ENCODE measurements at regions not wholly inside any gene's neighbourhood (a gene's known extent, or its start where the extent isn't known, plus 50 kb on each side); places are given as distances from the start of the nearest gene placed in this dataset.

DNA sequence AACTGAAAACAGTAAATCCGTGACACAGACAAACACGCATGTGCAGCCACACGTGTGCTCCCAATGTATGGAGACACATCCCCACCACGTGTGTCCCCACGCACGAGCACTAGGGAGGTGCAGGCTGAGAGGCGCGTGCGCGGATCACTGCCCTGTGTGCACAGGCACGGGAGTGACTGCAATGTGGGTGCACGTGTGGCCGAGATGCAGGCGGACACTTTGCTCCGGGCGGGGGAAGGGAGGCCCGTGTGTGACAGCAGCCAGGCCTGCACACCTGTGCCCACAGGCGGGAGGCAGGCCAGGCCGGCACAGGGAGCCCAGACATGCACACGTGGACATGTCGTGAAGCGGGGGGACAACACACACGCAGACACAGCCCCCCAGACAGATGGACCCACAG, 77.0 kb downstream of the PTPRS start:
- TF ChIP-seq, protein P1, sequence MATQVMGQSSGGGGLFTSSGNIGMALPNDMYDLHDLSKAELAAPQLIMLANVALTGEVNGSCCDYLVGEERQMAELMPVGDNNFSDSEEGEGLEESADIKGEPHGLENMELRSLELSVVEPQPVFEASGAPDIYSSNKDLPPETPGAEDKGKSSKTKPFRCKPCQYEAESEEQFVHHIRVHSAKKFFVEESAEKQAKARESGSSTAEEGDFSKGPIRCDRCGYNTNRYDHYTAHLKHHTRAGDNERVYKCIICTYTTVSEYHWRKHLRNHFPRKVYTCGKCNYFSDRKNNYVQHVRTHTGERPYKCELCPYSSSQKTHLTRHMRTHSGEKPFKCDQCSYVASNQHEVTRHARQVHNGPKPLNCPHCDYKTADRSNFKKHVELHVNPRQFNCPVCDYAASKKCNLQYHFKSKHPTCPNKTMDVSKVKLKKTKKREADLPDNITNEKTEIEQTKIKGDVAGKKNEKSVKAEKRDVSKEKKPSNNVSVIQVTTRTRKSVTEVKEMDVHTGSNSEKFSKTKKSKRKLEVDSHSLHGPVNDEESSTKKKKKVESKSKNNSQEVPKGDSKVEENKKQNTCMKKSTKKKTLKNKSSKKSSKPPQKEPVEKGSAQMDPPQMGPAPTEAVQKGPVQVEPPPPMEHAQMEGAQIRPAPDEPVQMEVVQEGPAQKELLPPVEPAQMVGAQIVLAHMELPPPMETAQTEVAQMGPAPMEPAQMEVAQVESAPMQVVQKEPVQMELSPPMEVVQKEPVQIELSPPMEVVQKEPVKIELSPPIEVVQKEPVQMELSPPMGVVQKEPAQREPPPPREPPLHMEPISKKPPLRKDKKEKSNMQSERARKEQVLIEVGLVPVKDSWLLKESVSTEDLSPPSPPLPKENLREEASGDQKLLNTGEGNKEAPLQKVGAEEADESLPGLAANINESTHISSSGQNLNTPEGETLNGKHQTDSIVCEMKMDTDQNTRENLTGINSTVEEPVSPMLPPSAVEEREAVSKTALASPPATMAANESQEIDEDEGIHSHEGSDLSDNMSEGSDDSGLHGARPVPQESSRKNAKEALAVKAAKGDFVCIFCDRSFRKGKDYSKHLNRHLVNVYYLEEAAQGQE (IDR thresholded peaks at IDR 0.05; ENCODE audit: insufficient replicate concordance, low read depth) = no peak
- no peak for TF ChIP-seq POLR2AphosphoS5 (IDR thresholded peaks at IDR 0.05; ENCODE audit: low read depth)
- TF ChIP-seq, protein P2, sequence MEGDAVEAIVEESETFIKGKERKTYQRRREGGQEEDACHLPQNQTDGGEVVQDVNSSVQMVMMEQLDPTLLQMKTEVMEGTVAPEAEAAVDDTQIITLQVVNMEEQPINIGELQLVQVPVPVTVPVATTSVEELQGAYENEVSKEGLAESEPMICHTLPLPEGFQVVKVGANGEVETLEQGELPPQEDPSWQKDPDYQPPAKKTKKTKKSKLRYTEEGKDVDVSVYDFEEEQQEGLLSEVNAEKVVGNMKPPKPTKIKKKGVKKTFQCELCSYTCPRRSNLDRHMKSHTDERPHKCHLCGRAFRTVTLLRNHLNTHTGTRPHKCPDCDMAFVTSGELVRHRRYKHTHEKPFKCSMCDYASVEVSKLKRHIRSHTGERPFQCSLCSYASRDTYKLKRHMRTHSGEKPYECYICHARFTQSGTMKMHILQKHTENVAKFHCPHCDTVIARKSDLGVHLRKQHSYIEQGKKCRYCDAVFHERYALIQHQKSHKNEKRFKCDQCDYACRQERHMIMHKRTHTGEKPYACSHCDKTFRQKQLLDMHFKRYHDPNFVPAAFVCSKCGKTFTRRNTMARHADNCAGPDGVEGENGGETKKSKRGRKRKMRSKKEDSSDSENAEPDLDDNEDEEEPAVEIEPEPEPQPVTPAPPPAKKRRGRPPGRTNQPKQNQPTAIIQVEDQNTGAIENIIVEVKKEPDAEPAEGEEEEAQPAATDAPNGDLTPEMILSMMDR (IDR thresholded peaks at IDR 0.05; ENCODE audit: insufficient read depth, low read length) = no peak
